ENCODE measurements at regions not wholly inside any gene's neighbourhood (a gene's known extent, or its start where the extent isn't known, plus 50 kb on each side); places are given as distances from the start of the nearest gene placed in this dataset.

DNA sequence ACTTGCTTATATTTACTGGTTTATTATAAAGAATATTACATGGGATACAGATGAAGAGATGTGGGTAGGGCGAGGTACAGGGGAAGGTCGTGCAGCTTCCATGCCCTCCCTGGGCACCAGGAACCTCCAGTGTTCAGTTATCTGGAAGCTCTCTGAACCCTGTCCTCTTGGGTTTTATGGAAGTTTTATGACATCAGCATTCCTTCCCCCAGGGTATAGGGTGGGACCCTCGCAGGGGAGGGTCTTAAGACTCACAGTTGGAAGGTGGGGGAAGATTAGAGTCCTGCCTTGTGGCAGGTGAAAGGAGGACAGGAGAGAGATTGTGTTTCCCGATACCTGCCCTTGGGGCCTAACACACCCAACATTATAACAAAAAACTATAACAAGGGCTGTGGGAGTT lies 71.8 kb upstream of the NPAS1 start:
- Histone ChIP-seq H3K27me3 (no peaks in the 10 kb centered on the region), H3K36me3 (peaks cover 51 to 91% (median 73%) of the 10 kb centered on the region in 11 experiments), H3K4me2 (no peak overlapping the region), H3K9ac (no peak overlapping the region), H3K27ac (no peak overlapping the region), H3K9me3 (replicated peaks in 1 of 11) (no peaks in the 10 kb centered on the region), H3K4me3 (no peak overlapping the region), H4K20me1 (peaks cover 32 to 96% (median 74%) of the 10 kb centered on the region in 11 experiments; a peak in 21 of 22 replicates), H3K4me1 (peaks cover 26 to 57% (median 45%) of the 10 kb centered on the region in 10 experiments)
- no peak for TF ChIP-seq Cebpa-rat (IDR thresholded peaks at IDR 0.05)

DNA sequence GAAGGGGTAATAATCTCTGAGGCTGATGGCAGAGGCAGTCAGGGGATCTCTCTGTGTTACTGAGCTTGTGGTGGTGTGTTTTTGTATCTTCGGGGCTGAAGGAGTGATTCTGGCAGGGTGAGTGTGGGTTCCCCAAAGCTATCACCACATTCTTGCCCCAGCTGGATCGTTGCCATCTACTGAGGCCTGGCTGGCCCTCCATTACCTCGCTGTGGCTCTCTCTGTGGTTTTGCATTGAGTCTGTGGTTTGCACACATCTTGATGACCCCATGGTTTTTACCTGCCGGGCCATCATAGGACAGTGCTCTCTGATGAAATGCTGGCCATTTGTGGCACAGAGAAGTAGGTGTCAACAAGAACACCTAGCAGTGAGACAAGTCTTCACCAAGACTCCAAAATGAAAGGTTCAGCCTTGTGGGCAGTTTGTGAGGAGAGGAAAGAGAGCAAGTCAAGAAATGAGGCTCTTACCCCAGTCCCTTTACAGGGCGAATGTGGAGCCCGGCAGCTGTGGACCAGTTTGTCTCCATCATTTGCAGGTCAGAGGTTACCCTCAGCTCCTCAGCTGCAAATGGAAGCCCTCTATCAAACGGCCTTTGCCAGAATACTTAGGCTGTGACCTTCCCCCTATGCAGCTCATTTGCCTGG lies 69.0 kb upstream of the NPAS1 start:
- Histone ChIP-seq H3K27ac (no peak overlapping the region), H3K9me3 (replicated peaks in 1 of 11) (no peaks in the 10 kb centered on the region; a peak in 1 of 22 replicates), H3K4me1 (peaks cover 29 to 70% (median 47%) of the 10 kb centered on the region in 10 experiments), H3K27me3 (no peaks in the 10 kb centered on the region), H3K9ac (no peak overlapping the region), H3K36me3 (peaks cover 33 to 81% (median 60%) of the 10 kb centered on the region in 11 experiments), H3K4me3 (no peak overlapping the region), H4K20me1 (peaks cover 20 to 96% (median 51%) of the 10 kb centered on the region in 11 experiments; a peak in 21 of 22 replicates), H3K4me2 (peak overlapping the region in 10 of 11 experiments; percentile 1 to 28 (median 8); a peak in 9 of 22 replicates)
- TF ChIP-seq Cebpa-rat (IDR thresholded peaks at IDR 0.05) = no peak

- Histone ChIP-seq H3K9ac (no peak overlapping the region), H3K36me3 (peaks cover 29 to 79% (median 53%) of the 10 kb centered on the region in 11 experiments), H3K27ac (no peak overlapping the region), H3K4me3 (no peak overlapping the region), H3K9me3 (replicated peaks in 1 of 11) (no peaks in the 10 kb centered on the region; a peak in 1 of 22 replicates), H3K27me3 (no peaks in the 10 kb centered on the region), H4K20me1 (peaks cover 13 to 96% (median 47%) of the 10 kb centered on the region in 11 experiments; a peak in 21 of 22 replicates), H3K4me1 (peaks cover 36 to 70% (median 52%) of the 10 kb centered on the region in 10 experiments), H3K4me2 (peak overlapping the region in 7 of 11 experiments; percentile 1 to 28 (median 2); a peak in 5 of 22 replicates)
- no peak for TF ChIP-seq Cebpa-rat (IDR thresholded peaks at IDR 0.05)
These were observed 68.3 kb upstream of the NPAS1 start for GRCh38 chr19:46951171-46951986.

- H3K4me3 ChIP-seq = no peak overlapping the region
- H3K27ac ChIP-seq = 0 out of 22 replicates have a peak overlapping the region, but pooled peaks of 1 of the 11 experiments have one; percentile 87
- H3K4me1 ChIP-seq = peaks cover 47 to 77% (median 56%) of the 10 kb centered on the region in 10 experiments
- H3K27me3 ChIP-seq = no peaks in the 10 kb centered on the region
- no peak overlapping the region for H3K9ac ChIP-seq
- no peaks in the 10 kb centered on the region; a peak in 1 of 22 replicates for H3K9me3 ChIP-seq (replicated peaks in 1 of 11)
- peaks cover 16 to 72% (median 45%) of the 10 kb centered on the region in 11 experiments; a peak in 21 of 22 replicates for H3K36me3 ChIP-seq
- H4K20me1 ChIP-seq = peaks cover 8 to 96% (median 41%) of the 10 kb centered on the region in 11 experiments; a peak in 20 of 22 replicates
- no peak for TF ChIP-seq Cebpa-rat (IDR thresholded peaks at IDR 0.05)
- peak overlapping the region in 3 of 11 experiments; percentile 88 to 93 (median 91); a peak in 3 of 22 replicates for H3K4me2 ChIP-seq
These were observed 66.8 kb upstream of the NPAS1 start for GRCh38 chr19:46952874-46953273.

GRCh38 chr19:46953955-46954501 lies 65.6 kb upstream of the NPAS1 start:
- Histone ChIP-seq H3K4me3 (peak overlapping the region in 1 of 10 experiments; percentile 10; a peak in 1 of 20 replicates), H3K9ac (peak overlapping the region in 7 of 11 experiments; percentile 42 to 79 (median 73); a peak in 8 of 22 replicates), H3K27ac (peak overlapping the region in 9 of 11 experiments; percentile 61 to 87 (median 75); a peak in 12 of 22 replicates), H3K4me1 (peaks cover 55 to 88% (median 66%) of the 10 kb centered on the region in 10 experiments), H3K36me3 (peaks cover 5 to 66% (median 35%) of the 10 kb centered on the region in 11 experiments; a peak in 20 of 22 replicates), H4K20me1 (peaks cover 8 to 96% (median 45%) of the 10 kb centered on the region in 11 experiments; a peak in 20 of 22 replicates), H3K27me3 (no peaks in the 10 kb centered on the region), H3K4me2 (peak overlapping the region; percentile 67 to 93 (median 83)), H3K9me3 (replicated peaks in 1 of 11) (no peaks in the 10 kb centered on the region; a peak in 1 of 22 replicates)
- no peak for TF ChIP-seq Cebpa-rat (IDR thresholded peaks at IDR 0.05)

DNA sequence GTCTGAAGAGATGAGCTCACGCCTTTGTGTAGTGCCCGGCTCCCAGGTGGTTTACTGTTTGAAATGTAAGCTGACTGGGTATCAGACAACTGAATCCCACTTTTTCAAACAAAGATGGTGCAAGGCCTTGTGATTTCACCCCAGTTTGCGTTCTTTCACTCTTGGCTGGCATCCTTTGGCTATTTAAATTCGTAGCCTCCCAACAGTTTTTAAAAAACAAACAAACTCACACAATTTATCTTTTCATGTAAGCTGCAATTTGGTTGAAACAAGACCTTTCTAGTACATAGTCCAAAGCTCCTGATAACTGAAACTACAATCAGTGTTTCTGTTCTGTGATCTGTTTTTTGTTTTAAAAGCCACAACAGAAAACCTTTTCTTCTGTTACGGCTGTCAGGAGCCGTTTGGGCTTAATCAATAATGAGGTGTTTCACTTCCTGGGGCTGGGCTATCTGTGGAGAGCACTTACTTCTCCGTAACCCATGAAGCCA lies 65.1 kb upstream of the NPAS1 start:
- Histone ChIP-seq H3K9ac (peak overlapping the region; percentile 27 to 79 (median 69); a peak in 20 of 22 replicates), H3K4me1 (peaks cover 55 to 88% (median 68%) of the 10 kb centered on the region in 10 experiments), H3K4me2 (peak overlapping the region; percentile 67 to 93 (median 83)), H3K36me3 (peaks cover 5 to 66% (median 32%) of the 10 kb centered on the region in 11 experiments; a peak in 20 of 22 replicates), H3K4me3 (peak overlapping the region in 4 of 10 experiments; percentile 46 to 64 (median 55); a peak in 8 of 20 replicates), H3K27me3 (no peaks in the 10 kb centered on the region), H3K9me3 (replicated peaks in 1 of 11) (no peaks in the 10 kb centered on the region; a peak in 1 of 22 replicates), H3K27ac (peak overlapping the region; percentile 48 to 87 (median 69)), H4K20me1 (peaks cover 8 to 97% (median 48%) of the 10 kb centered on the region in 11 experiments; a peak in 20 of 22 replicates)
- no peak for TF ChIP-seq Cebpa-rat (IDR thresholded peaks at IDR 0.05)

DNA sequence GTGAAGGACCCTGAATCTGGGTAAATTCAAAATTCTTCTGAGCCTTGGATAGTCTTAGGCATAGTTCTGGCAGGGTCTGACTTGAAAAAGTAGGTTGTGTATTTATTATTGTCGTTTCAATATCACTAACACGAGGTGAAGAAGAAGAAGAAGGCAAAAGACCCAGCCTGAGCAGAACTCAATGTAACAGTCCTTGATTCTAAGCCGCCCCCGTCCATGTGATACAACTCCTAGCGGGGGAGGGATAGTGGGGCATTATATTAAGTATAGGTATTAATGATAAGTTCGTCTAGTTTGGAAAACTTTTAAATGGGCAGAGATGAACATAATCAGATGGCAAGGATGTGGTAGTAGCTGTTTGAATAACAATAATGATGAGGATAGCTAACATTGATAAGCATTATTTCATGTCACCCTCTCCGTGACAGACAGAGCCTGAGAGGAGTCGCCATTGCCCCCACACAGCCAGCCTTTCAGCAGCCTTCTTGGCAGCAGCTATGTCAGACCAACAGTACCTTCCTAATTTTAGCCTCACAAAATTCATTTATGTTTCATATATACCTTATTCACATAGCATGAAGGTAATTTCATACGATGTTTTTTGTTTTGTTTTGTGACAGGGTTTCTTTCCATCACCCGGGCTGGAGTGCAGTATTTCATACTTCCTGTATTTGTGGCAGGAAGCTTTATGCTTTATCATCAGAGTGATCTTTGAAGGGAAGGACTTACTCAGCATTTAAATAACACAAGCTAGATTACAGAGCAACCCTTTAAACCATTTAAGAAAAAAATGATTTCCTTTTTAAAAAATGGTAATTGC lies 64.4 kb upstream of the NPAS1 start:
- Histone ChIP-seq H3K9ac (peak overlapping the region; percentile 27 to 79 (median 69); a peak in 20 of 22 replicates), H3K36me3 (peaks cover 5 to 64% (median 30%) of the 10 kb centered on the region in 11 experiments; a peak in 20 of 22 replicates), H3K4me1 (peaks cover 55 to 82% (median 63%) of the 10 kb centered on the region in 10 experiments), H3K27ac (peak overlapping the region; percentile 48 to 87 (median 69)), H3K4me3 (peak overlapping the region in 8 of 10 experiments; percentile 16 to 64 (median 50); a peak in 15 of 20 replicates), H3K4me2 (peak overlapping the region; percentile 67 to 93 (median 83)), H4K20me1 (peaks cover 8 to 97% (median 52%) of the 10 kb centered on the region in 11 experiments; a peak in 20 of 22 replicates), H3K27me3 (no peaks in the 10 kb centered on the region), H3K9me3 (replicated peaks in 1 of 11) (no peaks in the 10 kb centered on the region; a peak in 1 of 22 replicates)
- TF ChIP-seq Cebpa-rat (IDR thresholded peaks at IDR 0.05) = no peak
